Adrenal gland (tissue), 9 donors: ENCODE measurements at regions not wholly inside any gene's neighbourhood (a gene's known extent, or its start where the extent isn't known, plus 50 kb on each side); places are given as distances from the start of the nearest gene placed in this dataset.

Experiments
- DNase-seq, 7 donors: peaks; one replicate each; pipeline ENCODE4 v3.0.0-alpha.2; 2019 to 2020
- H3K27ac ChIP-seq, 5 donors: fragments of 200-600 bp; sonication (generic) in 4 of 5; 1 replicate in 3 of 5; 2 replicates in 2 of 5; pipeline versions ENCODE4 v1.5.1 to v1.8.0; 2016 to 2020; ENCODE audit warnings: mild to moderate bottlenecking in 1 of 5
- H3K27me3 ChIP-seq: fragments of 200-600 bp; 2 replicates; pipeline ENCODE4 v1.8.0; 2021
- H3K36me3 ChIP-seq, 2 donors: fragments of 200-600 bp; replicated peaks in 1 of 2; 1 replicate in 1 of 2; 2 replicates in 1 of 2; pipeline versions ENCODE4 v1.5.1 to v1.8.0; 2018 to 2022
- H3K4me1 ChIP-seq, 2 donors: fragments of 200-600 bp; replicated peaks in 1 of 2; 1 replicate in 1 of 2; 2 replicates in 1 of 2; pipeline versions ENCODE4 v1.5.1 to v1.8.0; 2018 to 2021
- H3K4me3 ChIP-seq, 4 donors: fragments of 200-600 bp; sonication (generic) in 3 of 4; one replicate each; pipeline ENCODE4 v1.5.1; 2016 to 2018
- H3K9me3 ChIP-seq, 3 donors: fragments of 200-600 bp; sonication (generic) in 1 of 3; replicated peaks in 1 of 3; 1 replicate in 2 of 3; 2 replicates in 1 of 3; pipeline versions ENCODE4 v1.5.1 to v1.8.0; 2016 to 2021
- POLR2A ChIP-seq, 2 donors: fragments of 450-650 bp; IDR thresholded peaks; one replicate each; pipeline ENCODE4 v1.6.1; 2017; ENCODE audit warnings: antibody characterized with exemption in 2 of 2, mild to moderate bottlenecking in 2 of 2, moderate library complexity in 1 of 2
- WGBS, 4 donors: extraction: QIAGEN DNeasy Blood & Tissue Kit in 2 of 4; methylation state at CpG; one replicate each; pipeline versions ENCODE4 v1.1.5 to v1.1.7; 2013 to 2017; 5-methylcytosine and 5-hydroxymethylcytosine counted together
- intact Hi-C, 2 donors: fragments of 100-400 bp; cut with DNase I; formaldehyde crosslinking; loops; one replicate each; pipeline versions ENCODE4 v1.14.1 to v1.15.0; 2022 to 2023
- TF ChIP-seq, protein P1 (sequence below), 6 experiments: fragments of 450-650 bp in 4 of 6; fragments of 200-600 bp in 2 of 6; sonication (generic) in 1 of 6; IDR thresholded peaks; 1 replicate in 5 of 6; 2 replicates in 1 of 6; pipeline versions ENCODE4 v1.5.1 to v1.8.0; 2016 to 2021; ENCODE audit warnings: antibody characterized with exemption in 6 of 6, mild to moderate bottlenecking in 2 of 6, moderate library complexity in 1 of 6
- donor health status: healthy with polysubstance abuse.
- donor health status: Bipolar disorder and iron deficiency.
- donor health status: DM: yes; HTN: yes; CAD: no.
- donor health status: DM: no; HTN: no; CAD: no.
- donor health status: DM: no; HTN: no; CAD: no.

DNA sequence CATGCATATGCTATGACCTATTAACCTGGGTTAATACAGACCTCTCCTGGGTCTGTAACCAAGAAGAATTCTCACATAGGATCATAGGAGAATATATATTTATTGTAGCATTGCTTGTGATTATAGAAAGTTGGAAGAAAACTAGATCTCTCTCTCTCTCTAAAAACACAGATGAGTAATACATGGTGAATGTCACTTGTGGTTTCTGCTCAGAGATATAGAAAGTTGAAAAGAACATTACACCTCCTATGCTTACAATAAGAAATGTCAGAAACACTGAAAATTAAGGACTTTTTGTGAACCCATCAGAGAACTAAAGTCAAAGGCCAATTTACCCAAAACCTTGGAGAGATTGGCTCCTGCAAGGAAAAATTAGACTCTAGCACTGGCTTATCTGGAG, 1389.5 kb downstream of the FAM133A start:
- Histone ChIP-seq H3K4me3 (no peak overlapping the region), H3K27ac (no peak overlapping the region), H3K4me1 (no peaks in the 10 kb centered on the region), H3K27me3 (peaks cover 5% of the 10 kb centered on the region), H3K9me3 (no peaks in the 10 kb centered on the region), H3K36me3 (no peaks in the 10 kb centered on the region)
- TF ChIP-seq, protein P1, sequence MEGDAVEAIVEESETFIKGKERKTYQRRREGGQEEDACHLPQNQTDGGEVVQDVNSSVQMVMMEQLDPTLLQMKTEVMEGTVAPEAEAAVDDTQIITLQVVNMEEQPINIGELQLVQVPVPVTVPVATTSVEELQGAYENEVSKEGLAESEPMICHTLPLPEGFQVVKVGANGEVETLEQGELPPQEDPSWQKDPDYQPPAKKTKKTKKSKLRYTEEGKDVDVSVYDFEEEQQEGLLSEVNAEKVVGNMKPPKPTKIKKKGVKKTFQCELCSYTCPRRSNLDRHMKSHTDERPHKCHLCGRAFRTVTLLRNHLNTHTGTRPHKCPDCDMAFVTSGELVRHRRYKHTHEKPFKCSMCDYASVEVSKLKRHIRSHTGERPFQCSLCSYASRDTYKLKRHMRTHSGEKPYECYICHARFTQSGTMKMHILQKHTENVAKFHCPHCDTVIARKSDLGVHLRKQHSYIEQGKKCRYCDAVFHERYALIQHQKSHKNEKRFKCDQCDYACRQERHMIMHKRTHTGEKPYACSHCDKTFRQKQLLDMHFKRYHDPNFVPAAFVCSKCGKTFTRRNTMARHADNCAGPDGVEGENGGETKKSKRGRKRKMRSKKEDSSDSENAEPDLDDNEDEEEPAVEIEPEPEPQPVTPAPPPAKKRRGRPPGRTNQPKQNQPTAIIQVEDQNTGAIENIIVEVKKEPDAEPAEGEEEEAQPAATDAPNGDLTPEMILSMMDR (IDR thresholded peaks at IDR 0.05) = no peak
- no peak for TF ChIP-seq POLR2A (IDR thresholded peaks at IDR 0.05)
- no peak for DNase-seq
- intact Hi-C loops = no loop called here

DNA sequence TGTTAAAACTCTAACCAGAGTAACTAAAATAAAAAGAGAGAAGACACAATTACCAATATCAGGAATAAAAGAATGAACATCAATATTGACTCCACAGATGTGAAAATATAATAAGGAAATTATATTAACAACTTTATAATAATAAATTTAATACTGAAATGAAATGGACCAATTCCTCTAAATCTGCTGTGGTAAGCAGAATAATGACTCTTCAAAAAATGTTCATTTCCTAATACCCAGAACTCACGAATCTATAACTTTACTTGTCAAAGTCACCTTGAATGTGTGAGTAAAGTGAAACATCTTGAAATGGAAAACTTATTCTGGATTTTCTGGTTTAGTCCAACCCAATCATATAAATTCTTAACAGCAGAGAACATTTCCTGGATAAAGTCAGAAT, 1391.1 kb downstream of the FAM133A start:
- no peak for DNase-seq
- intact Hi-C loops = no loop called here
- H3K4me1 ChIP-seq = no peaks in the 10 kb centered on the region
- WGBS, 4 donors = 38 to 58% (median 48%) methylated on average over 1 of the region's 1 CpG
- no peaks in the 10 kb centered on the region for H3K36me3 ChIP-seq
- H3K4me3 ChIP-seq = no peak overlapping the region
- H3K27me3 ChIP-seq = peaks cover 16% of the 10 kb centered on the region
- TF ChIP-seq, protein P1 (IDR thresholded peaks at IDR 0.05) = no peak
- no peak for TF ChIP-seq POLR2A (IDR thresholded peaks at IDR 0.05)
- no peaks in the 10 kb centered on the region for H3K9me3 ChIP-seq
- no peak overlapping the region for H3K27ac ChIP-seq

DNA sequence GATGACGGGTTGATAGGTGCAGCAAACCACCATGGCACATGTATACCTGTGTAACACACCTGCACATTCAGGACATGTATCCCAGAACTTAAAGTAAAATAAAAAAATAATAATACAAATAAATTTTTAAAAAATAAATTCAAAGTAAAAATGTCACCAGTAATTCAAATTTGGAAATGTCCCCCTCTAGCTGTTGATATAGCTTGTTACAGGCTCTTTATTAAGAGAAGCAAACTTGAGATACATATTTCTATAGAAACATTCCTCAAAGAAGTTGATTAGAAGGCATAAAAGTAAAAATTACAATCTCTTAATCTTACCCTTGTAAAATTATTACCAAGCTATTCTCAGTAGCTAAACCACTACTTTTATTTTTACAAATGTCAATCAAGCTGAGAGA, 1397.0 kb downstream of the FAM133A start:
- peaks cover 15% of the 10 kb centered on the region for H3K27me3 ChIP-seq
- H3K4me3 ChIP-seq = no peak overlapping the region
- WGBS, 4 donors = 77 to 100% (median 83%) methylated on average over 1 of the region's 1 CpG
- no peak for DNase-seq
- intact Hi-C loops = no loop called here
- no peaks in the 10 kb centered on the region for H3K4me1 ChIP-seq
- TF ChIP-seq, protein P1 (IDR thresholded peaks at IDR 0.05) = no peak
- TF ChIP-seq POLR2A (IDR thresholded peaks at IDR 0.05) = no peak
- no peak overlapping the region for H3K27ac ChIP-seq
- H3K36me3 ChIP-seq = no peaks in the 10 kb centered on the region
- no peaks in the 10 kb centered on the region for H3K9me3 ChIP-seq

DNA sequence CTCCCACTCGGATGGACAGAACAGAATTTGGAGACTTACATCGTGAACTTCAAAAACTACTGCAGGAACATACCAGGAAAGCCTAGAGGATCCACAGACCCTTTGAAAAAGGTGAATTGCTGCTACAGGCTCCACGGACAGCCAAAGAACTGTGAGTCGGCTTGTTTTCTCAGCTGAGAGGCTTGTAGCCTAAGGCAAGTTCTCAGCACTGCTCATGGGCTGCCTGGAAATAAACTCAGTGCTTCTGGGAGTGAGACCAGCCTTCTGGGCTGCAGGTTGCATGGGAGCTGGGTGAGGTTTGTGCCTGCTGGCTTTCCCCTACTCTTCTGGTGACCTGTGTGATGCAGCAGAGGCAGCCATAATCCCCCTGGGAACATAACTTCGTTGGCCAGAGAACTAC, 1397.6 kb downstream of the FAM133A start:
- Histone ChIP-seq H3K27ac (no peak overlapping the region), H3K9me3 (no peaks in the 10 kb centered on the region), H3K36me3 (no peaks in the 10 kb centered on the region), H3K4me1 (no peaks in the 10 kb centered on the region), H3K4me3 (no peak overlapping the region), H3K27me3 (peaks cover 15% of the 10 kb centered on the region)
- TF ChIP-seq, protein P1 (IDR thresholded peaks at IDR 0.05) = no peak
- no peak for TF ChIP-seq POLR2A (IDR thresholded peaks at IDR 0.05)
- no peak for DNase-seq
- 53 to 66% (median 63%) methylated on average over 4 to 5 of the region's 5 CpGs for WGBS, 4 donors
- intact Hi-C loops = no loop called here
